Activated CD4-positive, alpha-beta T cell treated with anti-CD3 and anti-CD28 coated beads, Interleukin-2, amount 10 ng/mL, durations not matched to agents 24 days and 14 days (primary cell): ENCODE measurements at regions not wholly inside any gene's neighbourhood (a gene's known extent, or its start where the extent isn't known, plus 50 kb on each side); places are given as distances from the start of the nearest gene placed in this dataset.

Experiments
- DNase-seq: peaks from one replicate; pipeline ENCODE4 v3.0.0; 2022
- H3K27ac Mint-ChIP-seq: one replicate; pipeline ENCODE4 v1.8.0; 2022; ENCODE audit warnings: mild to moderate bottlenecking, mixed read lengths
- H3K27me3 Mint-ChIP-seq: one replicate; pipeline ENCODE4 v1.8.0; 2022; ENCODE audit warnings: mixed read lengths
- H3K36me3 Mint-ChIP-seq: one replicate; pipeline ENCODE4 v1.8.0; 2022; ENCODE audit warnings: low read depth, mild to moderate bottlenecking, mixed read lengths
- H3K4me1 Mint-ChIP-seq: one replicate; pipeline ENCODE4 v1.8.0; 2021; ENCODE audit warnings: mixed read lengths
- H3K4me3 Mint-ChIP-seq: one replicate; pipeline ENCODE4 v1.8.0; 2022; ENCODE audit warnings: mild to moderate bottlenecking, moderate library complexity, mixed read lengths
- H3K9me3 Mint-ChIP-seq: one replicate; pipeline ENCODE4 v1.8.0; 2021; ENCODE audit warnings: mixed read lengths
- intact Hi-C: fragments of 100-400 bp; cut with micrococcal nuclease; formaldehyde crosslinking; loops from one replicate; pipeline ENCODE4 v1.15.1; 2023

DNA sequence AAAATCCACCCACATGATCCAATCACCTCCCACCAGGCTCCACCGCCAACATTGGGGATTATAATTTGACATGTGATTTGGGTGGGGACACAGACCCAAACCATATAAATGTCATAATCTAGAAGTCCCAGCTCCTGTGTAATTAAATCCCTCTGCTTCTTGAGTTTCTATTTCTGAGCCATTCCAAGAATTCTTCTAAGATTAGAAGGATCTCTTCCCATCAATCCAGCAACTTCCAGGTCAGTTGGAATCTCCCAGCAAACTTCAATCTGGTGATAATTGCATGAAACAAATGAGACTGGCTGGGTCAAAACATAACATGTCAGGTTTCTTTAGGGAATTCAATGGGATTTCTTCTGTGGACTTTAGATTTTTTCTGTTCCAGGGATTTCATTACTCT is 127.8 kb upstream of the CDH5 start:
- no peaks in the 10 kb centered on the region for H3K4me1 Mint-ChIP-seq
- DNase-seq, result no peak
- H3K4me3 Mint-ChIP-seq, result no peak overlapping the region
- peaks cover 3% of the 10 kb centered on the region for H3K9me3 Mint-ChIP-seq
- H3K36me3 Mint-ChIP-seq, result no peaks in the 10 kb centered on the region
- intact Hi-C loops, result no loop called here
- H3K27ac Mint-ChIP-seq, result no peak overlapping the region
- no peaks in the 10 kb centered on the region for H3K27me3 Mint-ChIP-seq

DNA sequence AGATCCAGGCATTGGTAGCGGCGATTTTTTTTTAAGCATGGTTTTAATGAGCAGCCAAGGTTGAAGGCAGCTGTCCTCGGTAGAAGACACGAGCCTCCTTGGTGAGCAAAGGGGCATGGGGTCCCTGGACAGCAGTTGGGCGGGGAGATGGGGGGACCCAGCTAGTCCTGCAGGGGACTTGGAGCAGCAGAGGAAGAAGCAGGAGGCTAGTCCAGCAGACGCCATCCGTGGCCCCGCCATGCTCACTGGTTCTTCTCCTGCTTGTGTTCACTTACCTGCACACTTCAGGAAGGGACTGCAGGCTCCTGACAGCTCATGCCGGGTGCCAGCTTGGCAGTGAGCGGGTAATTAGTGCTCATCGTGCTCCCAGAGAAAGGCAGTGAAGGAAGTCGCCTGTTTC is 130.2 kb upstream of the CDH5 start:
- Mint-ChIP-seq H3K4me3 (no peak overlapping the region), H3K27ac (no peak overlapping the region), H3K9me3 (peaks cover 3% of the 10 kb centered on the region), H3K4me1 (no peaks in the 10 kb centered on the region), H3K36me3 (no peaks in the 10 kb centered on the region), H3K27me3 (no peaks in the 10 kb centered on the region)
- no peak for DNase-seq
- intact Hi-C loops, result no loop called here

DNA sequence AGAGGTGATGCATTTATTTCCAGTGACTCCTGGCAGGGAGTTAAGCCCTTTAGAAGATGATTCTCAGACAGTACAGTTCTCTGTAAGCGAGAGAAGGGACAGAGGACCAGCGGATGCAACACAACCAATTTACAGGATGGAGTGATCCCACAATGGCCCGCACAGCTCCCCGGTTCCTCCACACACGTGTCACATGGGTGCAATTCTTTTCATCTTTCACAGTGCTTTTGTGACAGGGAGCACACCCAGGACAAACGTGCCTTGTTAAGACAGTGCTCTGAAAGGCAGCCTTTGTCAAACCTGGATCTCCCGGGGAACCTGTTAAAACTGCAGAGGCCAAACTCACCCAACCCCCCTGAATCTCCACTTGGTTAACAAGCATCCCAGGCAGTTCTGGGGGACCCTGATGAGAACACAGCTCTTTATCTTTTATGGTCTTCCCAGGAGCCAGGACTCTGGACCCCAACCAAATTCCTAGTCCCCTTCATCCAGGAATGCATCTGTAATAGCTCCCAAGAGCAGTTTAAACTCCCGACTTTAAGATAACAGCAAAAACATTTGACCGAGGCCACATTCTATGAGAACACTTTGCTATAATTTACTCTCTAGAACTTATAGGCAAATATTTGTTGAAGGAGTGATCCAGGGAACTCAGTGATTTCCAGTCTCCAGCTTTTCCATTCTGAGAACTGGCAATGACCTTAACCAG is 134.9 kb upstream of the CDH5 start:
- Mint-ChIP-seq H3K4me3 (no peak overlapping the region), H3K4me1 (peaks cover 4% of the 10 kb centered on the region), H3K36me3 (no peaks in the 10 kb centered on the region), H3K27me3 (no peaks in the 10 kb centered on the region), H3K27ac (no peak overlapping the region), H3K9me3 (no peaks in the 10 kb centered on the region)
- intact Hi-C loops, result no loop called here
- no peak for DNase-seq

DNA sequence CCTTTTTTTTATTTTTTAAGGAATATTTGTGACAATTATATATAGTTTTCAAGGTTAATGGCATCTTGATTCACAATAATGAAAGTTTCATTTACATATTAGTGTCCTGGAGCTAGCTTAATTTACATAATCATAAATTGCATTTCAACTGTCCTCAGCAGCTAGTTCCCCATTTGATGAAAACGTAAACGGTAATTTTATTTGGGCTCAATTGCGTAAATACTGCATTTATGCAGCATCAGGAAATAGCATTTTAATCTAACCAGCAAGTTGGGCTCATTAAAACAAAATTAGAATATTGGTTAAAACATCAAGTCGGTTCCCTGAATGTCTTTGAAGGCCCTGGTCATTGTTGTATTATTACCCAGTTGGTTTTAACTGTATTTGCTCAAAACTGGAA is 136.8 kb upstream of the CDH5 start:
- H3K4me3 Mint-ChIP-seq, result no peak overlapping the region
- peaks cover 4% of the 10 kb centered on the region for H3K4me1 Mint-ChIP-seq
- H3K9me3 Mint-ChIP-seq, result no peaks in the 10 kb centered on the region
- no peak for DNase-seq
- intact Hi-C loops, result no loop called here
- no peaks in the 10 kb centered on the region for H3K27me3 Mint-ChIP-seq
- H3K36me3 Mint-ChIP-seq, result no peaks in the 10 kb centered on the region
- H3K27ac Mint-ChIP-seq, result no peak overlapping the region

DNA sequence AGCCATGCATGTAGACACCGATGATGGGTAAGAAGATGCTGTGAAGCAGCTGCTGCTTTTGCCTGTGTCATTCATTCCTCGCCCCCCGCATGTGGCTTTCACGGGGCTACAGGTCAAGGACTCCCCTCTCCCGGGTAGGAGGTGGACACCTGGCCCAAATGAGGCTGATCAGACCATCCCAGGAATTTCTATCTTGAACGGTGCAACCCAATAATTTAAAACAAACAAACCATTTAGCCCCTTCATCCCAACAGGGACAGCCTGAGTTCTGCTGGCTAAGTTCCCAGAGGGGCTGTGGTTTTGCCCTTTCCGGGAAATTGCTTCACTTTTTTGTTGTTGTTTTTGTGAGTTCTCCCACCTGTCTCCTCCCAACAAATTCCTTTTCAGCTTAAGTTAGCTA is 137.7 kb upstream of the CDH5 start:
- no peak overlapping the region for H3K27ac Mint-ChIP-seq

DNA sequence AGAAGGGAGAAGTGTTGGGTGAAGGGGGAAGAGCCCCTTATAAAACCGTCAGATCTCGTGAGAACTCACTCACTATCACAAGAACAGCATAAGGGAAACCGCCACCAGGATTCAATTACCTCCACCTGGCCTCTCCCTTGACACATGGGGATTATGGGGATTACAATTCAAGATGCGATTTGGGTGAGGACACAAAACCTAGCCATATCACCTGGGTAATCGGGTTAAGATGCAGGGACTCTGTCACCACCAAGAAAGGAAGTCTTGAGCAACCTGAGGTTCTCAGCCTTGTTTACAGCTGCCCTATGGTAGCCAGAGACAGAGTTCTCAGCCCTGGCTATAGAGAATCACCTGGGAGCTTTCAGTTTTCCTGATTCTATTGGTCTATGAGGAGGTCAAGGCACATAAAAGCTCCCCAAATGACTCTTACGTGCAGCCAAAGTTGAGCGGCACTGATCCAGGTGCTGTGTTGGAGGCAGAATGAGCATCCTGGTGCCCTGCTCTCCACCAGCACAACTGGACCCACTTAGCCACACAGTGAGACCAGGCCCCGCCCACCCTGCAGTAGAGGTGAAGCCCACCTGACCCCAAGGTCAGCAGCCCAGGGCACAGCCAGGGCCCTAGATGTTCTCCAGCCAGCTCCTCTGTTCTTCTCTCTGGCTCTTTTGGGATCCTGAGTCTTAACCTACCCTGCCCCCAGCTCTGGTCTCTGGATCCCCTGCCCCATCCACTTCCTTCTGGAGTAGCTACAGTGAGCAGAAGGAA is 138.5 kb upstream of the CDH5 start:
- Mint-ChIP-seq H3K9me3 (no peaks in the 10 kb centered on the region), H3K4me3 (no peak overlapping the region), H3K4me1 (peaks cover 4% of the 10 kb centered on the region), H3K36me3 (no peaks in the 10 kb centered on the region), H3K27me3 (no peaks in the 10 kb centered on the region), H3K27ac (no peak overlapping the region)
- intact Hi-C loops, result no loop called here
- DNase-seq, result no peak

More for the DNA sequence above, 137.7 kb upstream of the CDH5 start:
- Mint-ChIP-seq H3K27me3 (no peaks in the 10 kb centered on the region), H3K4me1 (peaks cover 4% of the 10 kb centered on the region), H3K9me3 (no peaks in the 10 kb centered on the region), H3K36me3 (no peaks in the 10 kb centered on the region), H3K4me3 (no peak overlapping the region)
- DNase-seq, result no peak
- intact Hi-C loops, result no loop called here

DNA sequence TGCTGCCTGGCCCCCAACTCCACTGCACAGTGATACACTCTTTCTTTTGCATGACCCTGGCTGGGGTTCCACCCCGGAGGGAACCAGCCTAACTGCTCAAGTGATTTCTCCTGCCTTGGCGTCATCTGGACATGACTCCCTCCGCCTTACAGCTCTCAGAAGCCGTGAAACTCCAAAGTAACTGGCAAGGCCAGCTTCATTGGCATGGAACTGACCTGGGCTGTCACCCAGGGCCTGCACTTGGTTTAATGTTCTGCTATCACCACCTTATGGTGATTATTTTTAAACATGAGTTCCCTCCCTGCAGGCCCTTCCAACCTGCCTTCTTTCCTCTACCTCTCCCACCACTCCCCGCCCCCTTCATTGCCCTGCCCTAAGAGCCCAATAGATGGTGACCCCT is 139.7 kb upstream of the CDH5 start:
- no peak overlapping the region for H3K4me3 Mint-ChIP-seq
- intact Hi-C loops, result no loop called here
- DNase-seq, result no peak
- no peaks in the 10 kb centered on the region for H3K36me3 Mint-ChIP-seq
- H3K9me3 Mint-ChIP-seq, result no peaks in the 10 kb centered on the region
- peaks cover 4% of the 10 kb centered on the region for H3K4me1 Mint-ChIP-seq
- H3K27ac Mint-ChIP-seq, result no peak overlapping the region
- no peaks in the 10 kb centered on the region for H3K27me3 Mint-ChIP-seq

DNA sequence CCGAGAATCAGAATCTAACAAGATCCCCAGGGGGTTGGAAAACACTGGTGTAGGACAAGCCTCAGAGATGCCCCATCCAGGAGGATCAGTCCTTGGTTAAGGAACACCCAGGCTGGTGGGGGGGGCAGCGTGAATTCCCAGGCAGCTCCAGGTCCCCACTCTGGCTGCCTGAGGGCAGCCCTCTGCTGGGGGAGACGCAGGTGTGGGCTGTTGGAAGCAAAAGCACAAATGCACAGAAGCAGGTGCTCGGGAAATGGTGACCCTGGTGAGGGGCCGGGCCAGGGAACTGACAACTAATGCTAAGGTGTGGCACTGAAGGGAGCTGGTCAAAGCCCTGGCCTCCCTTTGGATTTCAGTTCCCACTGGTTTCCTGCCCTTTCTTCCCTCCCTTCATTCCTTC is 140.8 kb upstream of the CDH5 start:
- no peak for DNase-seq
- Mint-ChIP-seq H3K4me3 (no peak overlapping the region), H3K9me3 (no peaks in the 10 kb centered on the region), H3K36me3 (no peaks in the 10 kb centered on the region), H3K27ac (no peak overlapping the region), H3K27me3 (no peaks in the 10 kb centered on the region), H3K4me1 (peaks cover 4% of the 10 kb centered on the region)
- intact Hi-C loops, result no loop called here

DNA sequence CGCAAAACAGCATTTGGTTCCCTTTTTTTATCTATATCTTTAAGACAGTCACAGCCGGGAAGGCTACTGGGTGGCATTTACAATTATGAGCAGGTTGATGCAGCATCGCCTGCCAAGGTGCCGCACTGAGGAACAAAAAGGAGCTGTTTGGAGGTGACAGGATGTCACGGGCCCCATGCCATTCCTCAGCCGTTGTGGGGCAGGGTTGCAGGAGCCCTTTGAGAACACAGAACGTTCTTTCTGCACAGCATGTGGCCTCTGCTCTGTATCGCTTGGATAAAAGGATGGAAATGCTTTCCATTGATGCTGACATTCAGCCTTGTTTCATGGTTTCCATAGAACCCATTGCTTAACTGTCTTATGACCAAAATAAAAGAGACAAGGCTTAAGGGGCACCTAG is 141.9 kb upstream of the CDH5 start:
- intact Hi-C loops, result no loop called here

DNA sequence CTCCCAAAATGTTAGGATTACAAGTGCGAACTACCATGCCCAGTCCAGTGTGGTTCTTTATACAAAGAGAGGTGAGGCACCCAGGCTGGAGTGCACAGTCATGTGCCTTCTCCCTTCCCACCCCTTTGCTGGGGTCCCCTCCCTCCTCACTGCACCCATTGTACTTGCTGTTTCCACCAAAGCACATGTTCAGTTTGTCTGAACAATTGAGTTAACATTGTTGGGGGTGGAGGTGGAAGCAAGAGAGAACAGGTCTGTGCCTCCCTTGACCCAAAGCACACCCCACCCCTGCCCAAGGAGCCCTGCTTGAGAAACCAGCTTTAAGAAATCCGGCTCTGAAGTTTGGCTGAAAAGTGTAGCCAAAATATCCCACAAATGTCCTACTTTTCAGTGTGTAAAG is 142.3 kb upstream of the CDH5 start:
- DNase-seq, result no peak
- H3K4me3 Mint-ChIP-seq, result no peak overlapping the region
- intact Hi-C loops, result no loop called here
- no peaks in the 10 kb centered on the region for H3K27me3 Mint-ChIP-seq
- no peaks in the 10 kb centered on the region for H3K9me3 Mint-ChIP-seq
- H3K4me1 Mint-ChIP-seq, result peaks cover 3% of the 10 kb centered on the region
- H3K36me3 Mint-ChIP-seq, result no peaks in the 10 kb centered on the region
- no peak overlapping the region for H3K27ac Mint-ChIP-seq

More for the DNA sequence above, 141.9 kb upstream of the CDH5 start:
- H3K4me3 Mint-ChIP-seq, result no peak overlapping the region
- no peak overlapping the region for H3K27ac Mint-ChIP-seq
- no peaks in the 10 kb centered on the region for H3K27me3 Mint-ChIP-seq
- no peak for DNase-seq
- H3K36me3 Mint-ChIP-seq, result no peaks in the 10 kb centered on the region
- peaks cover 4% of the 10 kb centered on the region for H3K4me1 Mint-ChIP-seq
- no peaks in the 10 kb centered on the region for H3K9me3 Mint-ChIP-seq

DNA sequence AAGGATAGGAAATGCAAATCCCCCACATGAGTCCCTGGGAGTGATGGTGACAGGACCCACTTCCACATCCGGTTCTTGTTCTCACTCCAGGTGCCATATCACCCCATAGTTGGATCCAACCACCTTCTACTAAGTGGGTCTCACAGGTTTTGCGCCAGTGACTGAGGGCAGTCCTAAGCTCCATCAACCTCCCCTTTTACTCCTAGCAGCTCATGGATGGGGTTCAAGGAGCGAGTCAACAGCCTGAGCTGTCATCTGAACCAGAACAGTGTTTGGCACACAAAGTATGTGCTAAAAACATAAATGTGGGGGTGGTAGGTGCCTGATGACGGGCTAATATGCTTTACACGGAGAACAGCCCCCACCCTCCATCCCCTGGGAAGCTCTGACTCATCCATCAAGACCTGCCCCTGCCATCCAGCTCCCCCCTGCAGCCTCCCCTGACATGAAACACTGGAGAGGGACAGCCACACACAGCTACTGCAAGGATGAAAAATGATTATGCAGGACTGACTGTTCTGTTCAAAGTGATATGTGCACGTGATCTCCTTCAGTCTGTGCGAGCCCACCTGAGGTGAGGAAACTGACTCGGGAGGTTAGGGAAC is 143.2 kb upstream of the CDH5 start:
- H3K9me3 Mint-ChIP-seq, result no peaks in the 10 kb centered on the region
- H3K36me3 Mint-ChIP-seq, result no peaks in the 10 kb centered on the region
- H3K27ac Mint-ChIP-seq, result no peak overlapping the region
- no peak for DNase-seq
- H3K27me3 Mint-ChIP-seq, result peaks cover 2% of the 10 kb centered on the region
- no peak overlapping the region for H3K4me3 Mint-ChIP-seq
- no peaks in the 10 kb centered on the region for H3K4me1 Mint-ChIP-seq
- intact Hi-C loops, result no loop called here

DNA sequence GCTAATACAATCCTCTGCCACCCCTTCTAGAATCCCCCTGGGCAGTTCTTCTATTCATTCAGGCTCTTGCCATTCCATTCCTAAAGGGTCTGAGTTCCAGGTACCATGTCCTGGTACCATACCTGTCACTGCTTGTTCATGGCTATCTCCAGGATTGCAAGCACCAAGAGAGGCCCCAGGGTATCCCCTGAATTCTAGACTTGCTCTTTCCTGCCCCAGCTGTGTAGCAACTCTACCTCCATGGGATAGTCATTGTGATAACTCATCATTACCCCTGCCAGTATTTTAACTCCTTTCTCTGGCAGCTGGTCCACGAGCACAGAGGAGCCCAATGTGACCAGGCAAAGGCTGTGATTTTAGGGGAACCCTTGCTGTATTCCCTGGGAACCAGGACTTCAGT is 143.7 kb upstream of the CDH5 start:
- Mint-ChIP-seq H3K4me1 (no peaks in the 10 kb centered on the region), H3K36me3 (no peaks in the 10 kb centered on the region), H3K27me3 (peaks cover 2% of the 10 kb centered on the region), H3K9me3 (no peaks in the 10 kb centered on the region), H3K4me3 (no peak overlapping the region), H3K27ac (no peak overlapping the region)
- intact Hi-C loops, result no loop called here
- no peak for DNase-seq

DNA sequence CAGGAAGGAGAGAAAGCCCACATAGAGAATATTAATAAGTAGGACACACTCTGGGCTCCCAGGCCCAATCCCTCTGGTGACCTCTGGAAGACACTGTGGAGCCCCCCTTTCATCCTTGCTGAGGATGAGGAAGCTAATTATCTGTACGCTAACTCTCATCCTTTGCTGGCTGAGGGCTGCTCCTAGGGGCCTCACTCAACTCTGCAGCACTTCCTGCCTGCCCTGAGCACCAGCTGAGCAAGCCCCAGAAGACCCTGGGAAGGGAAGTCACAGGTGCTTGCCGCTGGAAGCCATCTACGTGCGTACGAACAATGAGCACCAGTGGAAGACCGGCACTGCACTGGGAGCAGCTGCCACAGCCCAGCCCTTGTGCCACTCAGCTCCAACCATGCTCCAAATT is 145.8 kb upstream of the CDH5 start:
- Mint-ChIP-seq H3K36me3 (no peaks in the 10 kb centered on the region), H3K27ac (no peak overlapping the region), H3K27me3 (peaks cover 5% of the 10 kb centered on the region), H3K4me1 (no peaks in the 10 kb centered on the region), H3K4me3 (no peak overlapping the region), H3K9me3 (no peaks in the 10 kb centered on the region)
- DNase-seq, result no peak
- intact Hi-C loops, result no loop called here

DNA sequence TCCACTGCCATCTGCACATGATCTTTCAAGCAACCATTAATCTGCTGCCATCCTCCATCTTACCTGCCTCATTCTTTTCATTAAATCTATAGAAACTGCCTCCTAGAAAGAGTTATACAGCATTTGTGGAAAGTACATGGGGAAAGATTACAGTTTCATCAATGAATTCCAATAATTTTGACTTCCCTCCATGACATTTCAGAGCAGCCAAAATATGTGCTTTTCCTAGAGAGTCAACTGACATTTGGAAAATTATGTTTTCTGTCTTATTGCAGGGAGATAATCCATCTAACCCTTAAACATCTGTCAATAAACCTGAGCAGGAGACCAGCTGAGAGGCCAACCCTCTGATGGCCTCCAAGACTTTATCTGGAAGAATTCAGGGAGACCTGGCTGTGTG is 147.0 kb upstream of the CDH5 start:
- no peak for DNase-seq
- H3K27me3 Mint-ChIP-seq, result peaks cover 5% of the 10 kb centered on the region
- H3K27ac Mint-ChIP-seq, result no peak overlapping the region
- H3K36me3 Mint-ChIP-seq, result no peaks in the 10 kb centered on the region
- no peaks in the 10 kb centered on the region for H3K9me3 Mint-ChIP-seq
- no peaks in the 10 kb centered on the region for H3K4me1 Mint-ChIP-seq
- intact Hi-C loops, result no loop called here
- no peak overlapping the region for H3K4me3 Mint-ChIP-seq
